ENCODE measurements at regions not wholly inside any gene's neighbourhood (a gene's known extent, or its start where the extent isn't known, plus 50 kb on each side); places are given as distances from the start of the nearest gene placed in this dataset.
"Not testable (repeated sequence)": the region's sequence is repeated elsewhere in the genome, so short reads cannot be mapped to it uniquely, and the experiment has no call there.

DNA sequence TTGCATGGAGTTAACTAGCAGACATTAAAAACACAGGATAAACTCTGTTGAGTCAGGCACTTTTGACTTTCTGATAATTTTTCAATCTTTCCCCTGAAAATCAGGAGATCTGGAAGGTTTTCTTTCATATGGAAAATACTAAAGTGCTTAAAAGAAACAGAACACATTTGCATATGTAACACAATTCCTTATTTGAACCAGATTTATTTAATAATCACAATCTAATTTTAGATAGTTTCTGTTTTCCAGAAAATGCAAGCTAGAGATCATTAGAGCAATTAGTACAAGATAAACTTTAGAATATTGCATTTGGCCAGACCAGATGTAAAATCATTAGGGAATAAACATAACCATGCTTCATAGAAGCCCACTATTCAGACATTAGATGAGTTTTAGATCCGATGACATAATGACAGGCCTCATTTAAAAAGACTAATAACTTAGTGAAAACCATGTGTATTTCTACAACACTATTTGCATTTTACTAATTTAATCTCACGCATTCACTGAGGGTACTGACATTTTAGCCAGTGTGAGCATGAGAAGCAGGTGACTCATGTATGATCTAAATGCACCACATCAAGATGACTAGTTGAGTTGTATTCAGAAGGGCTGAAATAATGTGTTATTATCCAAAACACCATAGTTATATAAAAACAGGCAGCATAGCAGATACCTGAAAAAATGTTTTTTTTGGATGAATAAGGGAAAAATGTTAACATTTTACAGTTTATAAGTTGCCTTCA is 611.5 kb downstream of the LTN1 start:
- TF ChIP-seq FOSL1 (tag; conservative IDR thresholded peaks at IDR 0.05); ZNF444 (CRISPR knock-in tag; IDR thresholded peaks at IDR 0.05); HIVEP1 (CRISPR knock-in tag; IDR thresholded peaks at IDR 0.05); BRCA1 (IDR thresholded peaks at IDR 0.05); BRCA1 (CRISPR knock-in tag; IDR thresholded peaks at IDR 0.05); ZNF75A (CRISPR knock-in tag; IDR thresholded peaks at IDR 0.05); GABPA (tag; conservative IDR thresholded peaks at IDR 0.05; ENCODE audit: low read depth); SMC3 (conservative IDR thresholded peaks at IDR 0.05; ENCODE audit: insufficient read depth, low read depth, low read length); CHD2 (IDR thresholded peaks at IDR 0.05; ENCODE audit: low read depth, low read length); ZNF76 (CRISPR knock-in tag; IDR thresholded peaks at IDR 0.05; ENCODE audit: borderline replicate concordance); MAZ (CRISPR knock-in tag; conservative IDR thresholded peaks at IDR 0.05 in 1 of 2, IDR thresholded peaks at IDR 0.05 in 1 of 2); SREBF2 (CRISPR knock-in tag; IDR thresholded peaks at IDR 0.05): not testable (repeated sequence)
- TF ChIP-seq, protein P1, sequence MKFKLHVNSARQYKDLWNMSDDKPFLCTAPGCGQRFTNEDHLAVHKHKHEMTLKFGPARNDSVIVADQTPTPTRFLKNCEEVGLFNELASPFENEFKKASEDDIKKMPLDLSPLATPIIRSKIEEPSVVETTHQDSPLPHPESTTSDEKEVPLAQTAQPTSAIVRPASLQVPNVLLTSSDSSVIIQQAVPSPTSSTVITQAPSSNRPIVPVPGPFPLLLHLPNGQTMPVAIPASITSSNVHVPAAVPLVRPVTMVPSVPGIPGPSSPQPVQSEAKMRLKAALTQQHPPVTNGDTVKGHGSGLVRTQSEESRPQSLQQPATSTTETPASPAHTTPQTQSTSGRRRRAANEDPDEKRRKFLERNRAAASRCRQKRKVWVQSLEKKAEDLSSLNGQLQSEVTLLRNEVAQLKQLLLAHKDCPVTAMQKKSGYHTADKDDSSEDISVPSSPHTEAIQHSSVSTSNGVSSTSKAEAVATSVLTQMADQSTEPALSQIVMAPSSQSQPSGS (CRISPR knock-in tag; IDR thresholded peaks at IDR 0.05), result not testable (repeated sequence)
